Transverse colon (tissue), 4 donors: ENCODE measurements at regions not wholly inside any gene's neighbourhood (a gene's known extent, or its start where the extent isn't known, plus 50 kb on each side); places are given as distances from the start of the nearest gene placed in this dataset.

Experiments used
- EP300 ChIP-seq: sonication (generic); formaldehyde crosslinking; IDR thresholded peaks from one replicate; pipeline ENCODE4 v1.6.1; 2017; ENCODE audit warnings: antibody characterized with exemption, low read depth
- POLR2A ChIP-seq: fragments of 450-650 bp; IDR thresholded peaks from one replicate; pipeline ENCODE4 v1.6.1; 2016; ENCODE audit warnings: antibody characterized with exemption, mild to moderate bottlenecking, moderate library complexity
- POLR2AphosphoS5 ChIP-seq, 3 donors: sonication (generic); formaldehyde crosslinking; IDR thresholded peaks; one replicate each; pipeline ENCODE4 v1.6.1; 2016; ENCODE audit warnings: antibody characterized with exemption in 3 of 3
- TF ChIP-seq, protein P1 (sequence below), 5 experiments: fragments of 200-600 bp in 3 of 5; fragments of 450-650 bp in 2 of 5; sonication (generic) in 3 of 5; IDR thresholded peaks; 1 replicate in 2 of 5; 2 replicates in 3 of 5; pipeline ENCODE4 v1.5.1; 2016 to 2017; ENCODE audit warnings: antibody characterized with exemption in 5 of 5, inconsistent platforms in 3 of 5, mild to moderate bottlenecking in 2 of 5, moderate library complexity in 1 of 5

DNA sequence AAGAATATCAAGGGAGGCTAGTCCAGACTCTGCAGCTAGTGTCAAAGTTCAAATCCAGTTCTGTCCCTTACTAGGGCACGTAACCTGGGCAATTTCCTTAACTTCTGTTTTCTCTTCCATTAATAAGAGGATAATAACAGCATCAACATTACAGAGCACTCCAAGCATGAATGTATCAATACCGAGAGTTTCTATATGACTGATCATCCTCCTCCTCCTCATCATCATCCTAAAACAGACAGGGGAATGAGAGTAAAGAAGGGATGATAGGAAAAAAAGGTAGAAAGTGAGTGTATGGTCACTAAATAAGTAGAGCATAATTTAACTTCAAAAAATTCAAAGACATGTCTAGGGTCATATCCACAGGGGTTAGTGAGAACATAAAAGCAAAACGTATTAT, 171.4 kb downstream of the NDUFA12 start:
- TF ChIP-seq, protein P1, sequence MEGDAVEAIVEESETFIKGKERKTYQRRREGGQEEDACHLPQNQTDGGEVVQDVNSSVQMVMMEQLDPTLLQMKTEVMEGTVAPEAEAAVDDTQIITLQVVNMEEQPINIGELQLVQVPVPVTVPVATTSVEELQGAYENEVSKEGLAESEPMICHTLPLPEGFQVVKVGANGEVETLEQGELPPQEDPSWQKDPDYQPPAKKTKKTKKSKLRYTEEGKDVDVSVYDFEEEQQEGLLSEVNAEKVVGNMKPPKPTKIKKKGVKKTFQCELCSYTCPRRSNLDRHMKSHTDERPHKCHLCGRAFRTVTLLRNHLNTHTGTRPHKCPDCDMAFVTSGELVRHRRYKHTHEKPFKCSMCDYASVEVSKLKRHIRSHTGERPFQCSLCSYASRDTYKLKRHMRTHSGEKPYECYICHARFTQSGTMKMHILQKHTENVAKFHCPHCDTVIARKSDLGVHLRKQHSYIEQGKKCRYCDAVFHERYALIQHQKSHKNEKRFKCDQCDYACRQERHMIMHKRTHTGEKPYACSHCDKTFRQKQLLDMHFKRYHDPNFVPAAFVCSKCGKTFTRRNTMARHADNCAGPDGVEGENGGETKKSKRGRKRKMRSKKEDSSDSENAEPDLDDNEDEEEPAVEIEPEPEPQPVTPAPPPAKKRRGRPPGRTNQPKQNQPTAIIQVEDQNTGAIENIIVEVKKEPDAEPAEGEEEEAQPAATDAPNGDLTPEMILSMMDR (IDR thresholded peaks at IDR 0.05), result no peak
- TF ChIP-seq POLR2AphosphoS5 (IDR thresholded peaks at IDR 0.05) (no peak), POLR2A (no peak), EP300 (no peak)
